ENCODE measurements at regions not wholly inside any gene's neighbourhood (a gene's known extent, or its start where the extent isn't known, plus 50 kb on each side); places are given as distances from the start of the nearest gene placed in this dataset.
"Not testable (repeated sequence)": the region's sequence is repeated elsewhere in the genome, so short reads cannot be mapped to it uniquely, and the experiment has no call there.

- no peak for DNase-seq (ENCODE audit: low spot score)
Observed at GRCh38 chr2:125371867-125372266, 1284.1 kb upstream of the GYPC start.

DNA sequence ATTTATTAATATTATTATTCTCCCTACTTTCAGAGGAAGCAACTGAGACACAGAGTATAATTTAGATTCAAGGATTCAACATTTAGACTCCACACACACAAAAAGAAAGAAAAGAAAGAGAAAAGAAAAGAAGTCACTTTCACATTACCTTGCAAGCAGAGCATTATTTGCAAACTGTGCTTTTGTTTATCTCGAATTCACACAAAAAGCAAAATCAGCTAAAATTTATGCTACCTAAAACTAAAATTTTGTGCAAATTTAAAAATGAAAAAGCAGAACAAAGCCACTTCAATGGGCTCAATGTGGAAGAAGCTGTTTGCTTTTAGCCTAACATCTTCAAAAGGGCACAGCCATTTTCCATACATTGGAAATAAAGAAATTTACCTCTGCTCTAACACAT is 1282.7 kb upstream of the GYPC start:
- DNase-seq (ENCODE audit: low spot score): no peak

DNA sequence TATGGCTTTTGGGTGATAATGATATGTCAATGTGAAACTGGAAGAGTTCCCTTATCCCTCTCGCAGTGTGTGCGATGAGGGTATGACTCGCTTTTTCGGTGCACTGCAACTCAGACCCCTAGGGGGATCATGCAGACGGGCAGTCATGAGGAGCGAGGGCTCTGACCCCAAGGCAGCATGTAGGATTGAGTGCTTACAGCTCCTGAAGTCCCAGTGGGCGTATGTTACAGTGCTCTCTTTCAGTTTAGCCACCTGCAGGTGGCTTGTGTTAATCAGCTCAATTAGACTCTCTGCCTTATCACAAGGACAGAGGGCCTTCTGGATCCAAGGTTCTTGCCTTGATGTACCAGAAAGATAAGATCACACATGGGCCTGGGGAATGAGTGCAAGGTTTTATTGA is 1269.9 kb upstream of the GYPC start:
- DNase-seq (ENCODE audit: low spot score): no peak

DNA sequence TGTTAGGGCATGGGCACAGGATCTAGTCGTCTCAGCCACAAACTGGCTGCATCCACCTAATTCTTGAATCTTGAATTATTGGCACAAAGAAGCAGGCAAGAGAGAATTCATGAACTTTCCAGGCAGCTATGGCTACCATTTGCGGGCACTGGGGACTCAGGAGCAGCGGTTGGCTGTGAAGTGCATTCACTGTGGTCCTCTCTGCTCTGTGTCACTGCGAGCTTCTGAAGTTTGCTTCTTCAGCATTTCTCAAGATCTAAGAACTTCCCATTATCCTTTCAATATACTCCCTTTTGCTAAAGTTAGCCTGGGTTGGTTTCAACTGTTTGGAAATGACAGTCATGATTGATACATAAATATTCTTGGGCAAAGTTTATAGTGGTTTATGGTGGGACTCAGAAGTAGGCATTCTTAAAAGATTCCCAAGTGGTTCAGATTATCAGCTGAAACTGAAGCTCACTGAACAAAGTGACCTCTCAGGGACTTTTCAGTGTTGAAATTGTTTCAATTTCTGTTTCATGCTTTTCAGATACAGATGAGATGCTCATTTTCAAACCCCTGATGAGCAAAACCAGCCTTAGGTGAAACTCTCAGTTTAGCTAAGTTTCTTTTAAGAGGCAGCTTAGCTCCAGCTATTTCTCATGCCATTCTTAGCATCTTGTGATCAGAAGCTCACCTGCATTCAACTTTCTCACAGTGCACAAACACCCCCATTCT is 1258.3 kb upstream of the GYPC start:
- no peak for DNase-seq (ENCODE audit: low spot score)

DNA sequence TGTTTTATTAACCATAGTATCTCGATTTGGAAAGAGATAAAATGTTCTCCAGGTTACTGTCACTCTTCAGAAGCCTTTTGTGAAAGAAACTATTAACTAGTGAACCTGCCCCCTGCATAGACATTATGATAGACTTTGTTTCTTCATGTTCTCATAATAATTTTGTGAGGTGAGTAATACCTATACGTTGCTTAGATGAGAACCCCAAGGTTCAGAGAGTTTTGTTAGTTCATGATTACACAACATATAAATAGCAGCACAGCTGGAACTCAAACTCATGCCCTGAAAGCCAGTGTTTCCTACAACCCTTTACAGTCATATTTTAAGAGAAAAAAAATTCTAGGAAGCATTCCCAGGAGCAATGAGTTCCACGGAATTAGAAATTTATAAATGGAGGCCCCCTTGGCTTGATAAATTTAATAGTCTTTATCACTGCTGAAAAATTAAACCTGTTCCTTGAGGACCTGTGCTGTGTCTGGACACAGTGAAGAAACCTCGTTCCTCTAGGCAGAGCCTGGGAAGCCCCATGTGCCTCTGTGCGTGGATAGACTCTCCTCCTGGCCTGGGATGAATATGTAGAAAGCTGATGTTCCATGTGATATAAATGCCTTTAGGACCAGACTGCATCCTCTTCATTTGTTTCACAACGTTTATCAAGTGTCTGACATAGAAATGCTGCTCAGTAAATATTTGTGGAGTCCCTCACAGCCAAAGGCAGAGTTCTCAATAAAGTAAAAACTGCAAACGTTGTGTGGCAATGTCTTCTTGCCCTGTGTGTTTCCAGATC is 1257.0 kb upstream of the GYPC start:
- DNase-seq (ENCODE audit: low spot score): no peak

GRCh38 chr2:125405816-125406215 is 1250.1 kb upstream of the GYPC start:
- peak; percentile 64 for DNase-seq (ENCODE audit: low spot score)

GRCh38 chr2:125408874-125409538 is 1247.0 kb upstream of the GYPC start:
- DNase-seq (ENCODE audit: low spot score): no peak

DNA sequence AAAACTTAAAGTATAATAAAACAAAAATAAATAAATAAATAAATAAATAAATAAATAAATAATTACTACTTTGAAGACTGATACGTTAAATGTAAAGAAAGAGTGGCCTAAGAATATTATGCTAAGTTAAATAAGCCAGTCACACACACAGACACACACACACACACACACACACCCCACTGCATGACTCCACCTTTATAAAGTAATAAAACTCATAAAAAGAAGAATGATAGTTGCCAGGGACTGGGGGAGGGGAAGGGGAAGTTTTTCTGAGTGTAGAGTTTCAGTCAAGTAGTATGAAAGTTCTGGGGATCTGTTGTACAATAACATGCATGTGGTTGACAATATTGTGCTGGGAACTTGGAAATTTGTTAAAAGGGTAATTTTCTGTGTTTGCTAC is 1237.5 kb upstream of the GYPC start:
- no peak for DNase-seq (ENCODE audit: low spot score)

DNA sequence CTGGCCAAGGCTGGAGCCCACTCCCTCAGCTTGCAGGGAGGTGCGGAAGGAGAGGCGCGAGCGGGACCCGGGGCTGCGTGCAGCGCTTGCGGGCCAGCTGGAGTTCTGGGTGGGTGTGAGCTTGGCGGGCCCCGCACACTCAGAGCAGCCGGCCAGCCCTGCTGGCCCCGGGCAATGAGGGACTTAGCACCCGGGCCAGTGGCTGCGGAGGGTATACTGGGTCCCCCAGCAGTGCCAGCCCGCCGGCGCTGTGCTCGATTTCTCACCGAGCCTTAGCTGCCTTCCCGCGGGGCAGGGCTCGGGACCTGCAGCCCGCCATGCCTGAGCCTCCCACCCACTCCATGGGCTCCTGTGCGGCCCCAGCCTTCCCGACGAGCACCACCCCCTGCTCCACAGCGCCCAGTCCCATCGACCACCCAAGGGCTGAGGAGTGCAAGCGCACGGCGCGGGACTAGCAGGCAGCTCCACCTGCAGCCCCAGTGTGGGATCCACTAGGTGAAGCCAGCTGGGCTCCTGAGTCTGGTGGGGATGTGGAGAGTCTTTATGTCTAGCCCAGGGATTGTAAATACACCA is 1233.7 kb upstream of the GYPC start:
- DNase-seq (ENCODE audit: low spot score): not testable (repeated sequence)

- peak; percentile 14 for DNase-seq (ENCODE audit: low spot score)
Observed at GRCh38 chr2:125424266-125424785, 1231.6 kb upstream of the GYPC start.

GRCh38 chr2:125427721-125428315 is 1228.1 kb upstream of the GYPC start:
- DNase-seq (ENCODE audit: low spot score): peak; percentile 11

DNA sequence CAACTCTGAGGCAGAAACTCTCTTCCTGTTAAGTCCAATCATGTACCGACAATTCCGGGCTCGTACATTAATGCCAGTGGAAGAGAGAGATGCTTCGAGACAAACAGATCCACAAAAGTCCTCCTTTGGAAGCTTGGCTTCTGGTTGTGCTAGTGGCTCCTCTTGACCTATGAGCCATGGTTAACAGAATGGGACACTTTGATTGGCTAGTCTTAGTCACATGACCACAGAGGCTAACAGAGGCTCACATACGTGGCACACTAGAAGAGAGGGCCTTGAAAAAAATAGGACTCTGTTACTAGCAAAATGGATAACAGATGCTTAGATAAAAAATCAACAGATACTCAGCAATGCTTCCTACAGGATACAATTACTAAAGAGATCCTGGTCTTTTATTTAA is 1211.9 kb upstream of the GYPC start:
- DNase-seq (ENCODE audit: low spot score): no peak

GRCh38 chr2:125445495-125445894 is 1210.5 kb upstream of the GYPC start:
- DNase-seq (ENCODE audit: low spot score): no peak

GRCh38 chr2:125450092-125450491 is 1205.9 kb upstream of the GYPC start:
- DNase-seq (ENCODE audit: low spot score): no peak

GRCh38 chr2:125455110-125455509 is 1200.8 kb upstream of the GYPC start:
- no peak for DNase-seq (ENCODE audit: low spot score)

DNA sequence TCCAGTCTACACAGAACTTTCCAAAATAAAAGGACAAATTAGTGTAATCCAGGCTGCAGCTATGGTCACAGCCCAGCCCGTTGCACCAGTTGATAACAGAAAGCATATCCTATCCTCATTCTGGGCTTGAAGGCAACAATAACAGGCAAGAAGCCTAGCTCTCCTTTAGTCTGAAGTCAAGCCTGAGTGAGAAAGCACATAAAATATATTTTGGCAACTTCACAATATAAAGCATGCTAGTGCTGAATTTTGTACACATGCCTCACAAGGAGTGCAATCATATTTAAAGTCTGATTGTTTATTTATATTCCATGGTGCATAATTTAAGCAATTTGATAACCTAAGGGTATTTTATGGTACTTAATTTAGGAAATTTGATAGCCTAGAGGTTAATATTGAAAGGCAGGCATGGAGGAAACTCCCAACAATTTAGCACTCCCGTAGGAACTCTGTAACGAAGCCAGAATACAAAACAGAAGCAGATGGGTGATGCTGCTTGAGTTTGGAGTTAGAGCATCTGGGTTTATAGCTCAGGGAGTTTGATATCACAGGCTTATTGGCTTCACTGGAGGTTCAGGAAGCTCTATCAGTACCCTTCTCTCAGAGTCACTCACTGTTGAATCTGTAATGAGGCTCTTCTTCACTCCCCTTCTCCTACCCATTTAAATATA is 1199.1 kb upstream of the GYPC start:
- no peak for DNase-seq (ENCODE audit: low spot score)

DNA sequence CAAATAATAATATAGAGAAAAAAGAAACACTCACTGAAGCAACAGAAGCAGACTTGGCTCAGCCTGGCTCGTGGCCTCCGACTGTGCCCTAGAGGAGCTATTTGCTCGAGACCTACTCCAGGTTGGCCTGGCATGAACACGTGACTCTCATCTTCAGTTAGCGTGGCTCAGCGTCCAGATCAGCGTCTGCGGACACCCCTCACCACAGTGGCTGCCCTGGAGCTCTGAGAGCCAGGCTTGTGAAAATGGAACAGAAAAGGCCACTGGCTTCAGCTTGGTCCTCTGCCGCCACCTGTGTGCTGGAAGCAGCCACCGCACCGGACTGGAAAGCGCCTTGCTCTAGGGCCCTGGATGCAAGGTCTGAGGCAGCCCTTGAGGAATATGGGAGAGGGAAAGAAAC is 1184.0 kb upstream of the GYPC start:
- DNase-seq (ENCODE audit: low spot score): peak; percentile 24

GRCh38 chr2:125479143-125479636 is 1176.8 kb upstream of the GYPC start:
- DNase-seq (ENCODE audit: low spot score): no peak

GRCh38 chr2:125490308-125490707 is 1165.7 kb upstream of the GYPC start:
- DNase-seq (ENCODE audit: low spot score): no peak

DNA sequence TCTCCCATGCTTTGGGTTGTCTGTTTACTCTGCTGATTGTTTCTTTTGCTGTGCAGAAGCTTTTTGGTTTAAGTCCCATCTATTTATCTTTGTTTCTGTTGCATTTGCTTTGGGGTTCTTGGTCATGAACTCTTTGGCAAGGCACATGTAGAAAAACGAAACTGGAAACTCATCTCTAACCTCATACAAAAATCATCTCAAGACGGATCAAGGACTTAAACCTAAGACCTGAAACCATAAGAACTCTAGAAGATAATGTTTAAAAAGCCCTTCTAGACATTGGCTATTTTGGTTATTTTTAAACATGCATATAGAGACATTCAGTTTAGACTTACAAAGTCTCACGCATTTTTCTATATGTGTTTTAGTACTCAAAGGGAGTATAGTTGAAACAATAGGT is 1164.3 kb upstream of the GYPC start:
- no peak for DNase-seq (ENCODE audit: low spot score)

DNA sequence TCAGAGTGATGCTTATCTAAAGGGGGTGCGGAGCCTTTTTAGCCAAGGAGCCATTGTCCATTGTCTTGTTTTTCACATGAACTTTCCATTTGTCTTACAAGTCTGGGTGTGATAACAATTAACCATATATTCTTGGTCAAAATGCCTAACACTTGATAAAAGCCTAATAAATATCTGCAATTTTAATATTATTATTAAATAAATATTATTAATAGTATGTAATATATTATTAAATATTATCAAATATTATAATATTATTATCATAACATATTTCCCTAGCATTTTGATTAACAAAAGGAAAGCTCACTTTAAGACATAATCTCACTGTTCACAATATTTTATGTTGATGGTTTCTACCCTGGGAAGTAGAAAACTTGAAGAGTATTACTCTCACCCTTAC is 1143.6 kb upstream of the GYPC start:
- DNase-seq (ENCODE audit: low spot score): no peak
